ENCODE measurements at regions not wholly inside any gene's neighbourhood (a gene's known extent, or its start where the extent isn't known, plus 50 kb on each side); places are given as distances from the start of the nearest gene placed in this dataset.
"Not testable (repeated sequence)": the region's sequence is repeated elsewhere in the genome, so short reads cannot be mapped to it uniquely, and the experiment has no call there.

DNA sequence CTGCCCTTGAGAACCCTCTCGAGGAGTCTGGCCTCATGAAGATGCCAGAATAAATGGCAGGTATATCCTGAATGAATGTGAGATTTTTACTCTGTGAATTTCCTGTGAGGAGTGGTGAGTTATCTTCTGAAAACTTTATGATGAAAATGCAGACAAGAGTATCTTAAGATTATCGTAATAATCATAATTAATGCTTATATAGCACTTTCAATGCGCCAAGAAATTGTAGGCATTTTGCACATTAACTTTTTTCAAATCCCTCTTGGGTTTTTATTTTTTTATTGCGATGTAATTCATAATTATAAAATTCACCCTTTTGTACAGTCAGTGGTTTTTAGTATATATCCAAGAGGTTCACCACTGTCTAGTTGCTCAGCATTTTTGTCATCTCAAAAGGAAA lies 135.1 kb downstream of the FOXD4L6 start:
- TF ChIP-seq, protein P1, sequence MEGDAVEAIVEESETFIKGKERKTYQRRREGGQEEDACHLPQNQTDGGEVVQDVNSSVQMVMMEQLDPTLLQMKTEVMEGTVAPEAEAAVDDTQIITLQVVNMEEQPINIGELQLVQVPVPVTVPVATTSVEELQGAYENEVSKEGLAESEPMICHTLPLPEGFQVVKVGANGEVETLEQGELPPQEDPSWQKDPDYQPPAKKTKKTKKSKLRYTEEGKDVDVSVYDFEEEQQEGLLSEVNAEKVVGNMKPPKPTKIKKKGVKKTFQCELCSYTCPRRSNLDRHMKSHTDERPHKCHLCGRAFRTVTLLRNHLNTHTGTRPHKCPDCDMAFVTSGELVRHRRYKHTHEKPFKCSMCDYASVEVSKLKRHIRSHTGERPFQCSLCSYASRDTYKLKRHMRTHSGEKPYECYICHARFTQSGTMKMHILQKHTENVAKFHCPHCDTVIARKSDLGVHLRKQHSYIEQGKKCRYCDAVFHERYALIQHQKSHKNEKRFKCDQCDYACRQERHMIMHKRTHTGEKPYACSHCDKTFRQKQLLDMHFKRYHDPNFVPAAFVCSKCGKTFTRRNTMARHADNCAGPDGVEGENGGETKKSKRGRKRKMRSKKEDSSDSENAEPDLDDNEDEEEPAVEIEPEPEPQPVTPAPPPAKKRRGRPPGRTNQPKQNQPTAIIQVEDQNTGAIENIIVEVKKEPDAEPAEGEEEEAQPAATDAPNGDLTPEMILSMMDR (IDR thresholded peaks at IDR 0.05), result not testable (repeated sequence)
- TF ChIP-seq POLR2A (IDR thresholded peaks at IDR 0.05), result not testable (repeated sequence)

Data from sigmoid colon (tissue), 3 donors.